ENCODE measurements at regions not wholly inside any gene's neighbourhood (a gene's known extent, or its start where the extent isn't known, plus 50 kb on each side); places are given as distances from the start of the nearest gene placed in this dataset.

DNA sequence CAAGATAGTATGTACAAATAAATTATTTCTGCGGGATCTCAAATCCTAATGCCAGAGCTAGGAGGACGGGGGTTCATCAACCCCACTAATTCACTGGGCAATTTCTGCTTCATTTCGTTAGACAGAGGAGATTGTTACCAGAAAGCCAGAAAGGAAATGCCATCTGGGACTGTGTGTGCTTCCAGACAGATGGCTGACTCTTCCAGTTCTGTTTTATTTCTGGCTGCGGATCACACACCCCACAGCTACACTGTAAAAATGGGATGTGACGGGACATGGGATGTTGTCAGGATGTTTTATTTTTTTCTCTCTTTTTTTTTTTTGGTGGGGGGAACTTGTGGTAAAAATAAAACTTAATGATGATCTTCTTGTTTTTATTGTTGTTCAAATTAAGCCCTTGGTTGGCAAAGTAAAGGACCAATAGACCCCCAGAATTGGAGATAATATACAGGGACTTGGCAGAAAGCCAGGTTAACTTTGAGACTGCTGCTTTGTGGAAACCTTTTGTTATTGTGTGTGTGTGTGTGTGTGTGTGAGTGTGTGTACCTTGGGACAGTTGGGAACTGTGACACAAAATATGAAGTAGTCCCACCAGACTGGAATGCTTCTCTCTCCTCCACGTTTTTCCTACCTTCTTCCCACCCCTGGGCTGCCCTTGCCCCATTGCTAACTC lies 114.5 kb downstream of the NUF2 start:
- no peak for TF ChIP-seq CTCF (IDR thresholded peaks at IDR 0.05)
- TF ChIP-seq JUND (IDR thresholded peaks at IDR 0.05): no peak
- TF ChIP-seq FOXJ3 (CRISPR knock-in tag; IDR thresholded peaks at IDR 0.05): no peak; the same call in 1 of the 2 replicates
- no peak for TF ChIP-seq TEAD4 (IDR thresholded peaks at IDR 0.05; ENCODE audit: borderline replicate concordance, insufficient read depth)
- TF ChIP-seq MEF2A (IDR thresholded peaks at IDR 0.05; ENCODE audit: borderline replicate concordance, low read depth): no peak
- TF ChIP-seq POLR2AphosphoS5 (IDR thresholded peaks at IDR 0.05; ENCODE audit: low read depth, low read length): no peak
- no peak for TF ChIP-seq RFX5 (IDR thresholded peaks at IDR 0.05; ENCODE audit: low read length)
- TF ChIP-seq EP300 (IDR thresholded peaks at IDR 0.05; ENCODE audit: borderline replicate concordance in 1 of 2, low read depth in 1 of 2, low read length in 1 of 2): peak in 1 of 2 experiments; percentile 83; a peak in 2 of 4 replicates
- TF ChIP-seq ELF1 (IDR thresholded peaks at IDR 0.05): no peak
- TF ChIP-seq YY1 (IDR thresholded peaks at IDR 0.05; ENCODE audit: low read depth): no peak
- no peak for TF ChIP-seq ZBTB33 (IDR thresholded peaks at IDR 0.05; ENCODE audit: borderline replicate concordance, low read depth)
- no peak for TF ChIP-seq RCOR1 (IDR thresholded peaks at IDR 0.05; ENCODE audit: low read length)
- TF ChIP-seq GABPA (IDR thresholded peaks at IDR 0.05; ENCODE audit: low read depth): no peak
- no peak for TF ChIP-seq CHD2 (IDR thresholded peaks at IDR 0.05; ENCODE audit: low read length, partially characterized antibody)

All from SK-N-SH (cell line).